Lung (tissue), 11 donors: ENCODE measurements at regions not wholly inside any gene's neighbourhood (a gene's known extent, or its start where the extent isn't known, plus 50 kb on each side); places are given as distances from the start of the nearest gene placed in this dataset.
A peak's percentile ranks its signal among the peaks of the same experiment; 100 is the strongest.

Experiments
- ATAC-seq: fragments of 200-7000 bp; cut with Tn5 transposase; one replicate; pipeline ENCODE4 v1.9.1; 2020; ENCODE audit warnings: moderate number of reproducible peaks; ENCODE audit not compliant: insufficient read depth, low FRiP score
- DNase-seq, 3 donors: peaks; one replicate each; pipeline ENCODE4 v3.0.0-alpha.2; 2013 to 2017
- H3K27ac ChIP-seq, 2 donors: one replicate each; pipeline ENCODE4 v1.5.1; 2013; ENCODE audit warnings: mild to moderate bottlenecking in 2 of 2, moderate library complexity in 2 of 2, control low read depth in 1 of 2, inconsistent platforms in 1 of 2, low read depth in 1 of 2, low read length in 1 of 2
- H3K27me3 ChIP-seq, 3 donors: one replicate each; pipeline ENCODE4 v1.5.1; 2013; ENCODE audit warnings: low read length in 2 of 3; ENCODE audit not compliant: control insufficient read depth in 3 of 3, insufficient read depth in 3 of 3
- H3K36me3 ChIP-seq, 4 donors: one replicate each; pipeline ENCODE4 v1.5.1; 2013; ENCODE audit warnings: low read length in 4 of 4, mild to moderate bottlenecking in 1 of 4, moderate library complexity in 1 of 4; ENCODE audit not compliant: control insufficient read depth in 4 of 4, insufficient read depth in 4 of 4
- H3K4me1 ChIP-seq, 5 donors: one replicate each; pipeline ENCODE4 v1.5.1; 2013; ENCODE audit warnings: low read length in 5 of 5, mild to moderate bottlenecking in 2 of 5, moderate library complexity in 1 of 5; ENCODE audit not compliant: control insufficient read depth in 5 of 5, insufficient read depth in 5 of 5
- H3K4me3 ChIP-seq: one replicate; pipeline ENCODE4 v1.5.1; 2013; ENCODE audit warnings: mild to moderate bottlenecking, control low read depth, moderate library complexity
- H3K9ac ChIP-seq, 2 donors: one replicate each; pipeline ENCODE4 v1.5.1; 2013; ENCODE audit warnings: low read length in 2 of 2, control low read depth in 1 of 2; ENCODE audit not compliant: insufficient read depth in 1 of 2
- H3K9me3 ChIP-seq, 4 donors: one replicate each; pipeline ENCODE4 v1.5.1; 2013; ENCODE audit warnings: low read length in 3 of 4, mild to moderate bottlenecking in 1 of 4, moderate library complexity in 1 of 4; ENCODE audit not compliant: control insufficient read depth in 4 of 4, insufficient read depth in 3 of 4
- CTCF ChIP-seq: IDR thresholded peaks from 2 replicates; pipeline ENCODE4 v1.5.1; 2012; ENCODE audit warnings: mild to moderate bottlenecking; ENCODE audit errors: control extremely low read depth, extremely low read depth
- WGBS, 2 donors: extraction: QIAGEN DNeasy Blood & Tissue Kit; methylation state at CpG; one replicate each; pipeline ENCODE4 v1.1.7; 2013; 5-methylcytosine and 5-hydroxymethylcytosine counted together
- donor health status: control.
- donor health status: control.
- donor health status: Bipolar disorder and iron deficiency.
- donor health status: healthy.
- donor health status: DM: yes; HTN: yes; CAD: no.

GRCh38 chr11:44397586-44398178, 87.7 kb upstream of the ALX4 start:
- no peak for DNase-seq
- Histone ChIP-seq H3K9me3 (no peaks in the 10 kb centered on the region), H3K27me3 (no peaks in the 10 kb centered on the region), H3K27ac (no peak overlapping the region), H3K36me3 (no peaks in the 10 kb centered on the region), H3K9ac (no peak overlapping the region), H3K4me3 (no peak overlapping the region), H3K4me1 (peaks cover 0 to 10% (median 0%) of the 10 kb centered on the region in 5 donors)
- WGBS, 2 donors, result 79 to 86% methylated on average over 7 of the region's 7 CpGs
- TF ChIP-seq CTCF, result no peak
- ATAC-seq, result no peak

GRCh38 chr11:44398266-44399030, 88.5 kb upstream of the ALX4 start:
- no peak overlapping the region for H3K27ac ChIP-seq
- no peak for ATAC-seq
- no peaks in the 10 kb centered on the region for H3K27me3 ChIP-seq
- no peak for TF ChIP-seq CTCF
- H3K4me1 ChIP-seq, result peaks cover 0 to 11% (median 0%) of the 10 kb centered on the region in 5 donors
- peak; percentile 63 to 88 (median 75) for DNase-seq
- H3K36me3 ChIP-seq, result no peaks in the 10 kb centered on the region
- H3K4me3 ChIP-seq, result no peak overlapping the region
- H3K9me3 ChIP-seq, result no peaks in the 10 kb centered on the region
- 60 to 69% methylated on average over 15 of the region's 15 CpGs for WGBS, 2 donors
- no peak overlapping the region for H3K9ac ChIP-seq

GRCh38 chr11:44399968-44400367, 90.0 kb upstream of the ALX4 start:
- ATAC-seq (no peak), DNase-seq (no peak)
- Histone ChIP-seq H3K4me1 (peaks cover 0 to 11% (median 0%) of the 10 kb centered on the region in 5 donors), H3K9me3 (no peaks in the 10 kb centered on the region), H3K27ac (no peak overlapping the region), H3K27me3 (no peaks in the 10 kb centered on the region), H3K9ac (no peak overlapping the region), H3K4me3 (no peak overlapping the region), H3K36me3 (no peaks in the 10 kb centered on the region)
- TF ChIP-seq CTCF, result no peak
- WGBS, 2 donors, result 40 to 41% methylated on average over 2 of the region's 2 CpGs
